ENCODE measurements at regions not wholly inside any gene's neighbourhood (a gene's known extent, or its start where the extent isn't known, plus 50 kb on each side); places are given as distances from the start of the nearest gene placed in this dataset.
"Not testable (repeated sequence)": the region's sequence is repeated elsewhere in the genome, so short reads cannot be mapped to it uniquely, and the experiment has no call there.

GRCh38 chrX:101823236-101823635, 108.6 kb downstream of the ZMAT1 start:
- DNase-seq: no peak

DNA sequence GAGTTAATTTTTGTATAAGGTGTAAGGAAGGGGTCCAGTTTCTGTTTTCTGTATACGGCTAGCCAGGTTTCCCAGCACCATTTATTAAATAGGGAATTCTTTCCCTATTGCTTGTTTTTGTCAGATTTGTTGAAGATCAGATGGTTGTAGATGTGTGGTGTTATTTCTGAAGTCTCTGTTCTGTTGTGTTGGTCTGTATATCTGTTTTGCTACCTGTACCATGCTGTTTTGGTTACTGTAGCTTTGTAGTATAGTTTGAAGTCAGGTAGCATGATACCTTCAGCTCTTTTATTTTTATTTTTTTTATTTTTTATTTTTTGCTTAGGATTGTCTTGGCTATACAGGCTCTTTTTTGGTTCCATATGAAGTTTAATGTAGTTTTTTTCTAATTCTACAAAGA, 114.1 kb downstream of the ZMAT1 start:
- DNase-seq: not testable (repeated sequence)

- no peak for DNase-seq
Observed at GRCh38 chrX:101813200-101813599, 118.6 kb downstream of the ZMAT1 start.

DNA sequence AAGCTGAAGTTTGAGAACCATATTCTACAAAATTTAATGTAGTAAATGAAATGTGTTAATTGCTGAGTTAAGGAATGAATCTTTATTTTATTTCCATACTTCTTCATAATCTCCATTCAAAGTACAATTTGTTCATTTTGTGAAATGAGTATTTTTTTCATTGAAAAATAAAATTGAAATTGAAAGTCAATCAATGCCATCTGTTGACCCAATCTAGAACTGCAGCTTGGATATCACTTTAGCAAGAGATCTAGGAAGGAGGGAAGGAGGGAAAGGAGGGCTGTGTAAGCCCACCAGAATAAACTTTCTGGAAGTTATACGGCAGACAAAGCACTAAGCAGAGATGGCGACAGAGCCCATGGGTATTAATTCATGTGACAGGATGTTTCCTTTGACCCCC, 128.4 kb downstream of the ZMAT1 start:
- DNase-seq: peak; percentile 5

DNA sequence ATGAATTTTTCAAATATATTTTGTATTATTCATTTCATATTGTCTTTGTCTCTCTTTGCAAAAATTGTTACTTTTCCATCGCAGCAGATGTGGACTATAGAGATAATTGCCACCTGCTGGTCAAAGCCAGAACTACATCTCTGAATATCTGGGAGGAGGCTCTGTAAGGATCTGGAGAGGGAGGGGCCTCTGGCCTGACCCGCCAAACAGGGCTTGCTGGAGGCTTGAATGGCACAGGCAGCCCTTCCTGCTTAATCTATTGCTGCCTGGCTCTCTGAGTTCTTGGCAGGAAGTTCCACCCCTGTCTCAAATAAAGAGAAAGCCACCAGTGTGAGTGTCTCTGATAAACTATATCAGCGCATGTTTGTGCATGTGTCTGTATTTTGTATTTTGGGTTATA, 132.4 kb downstream of the ZMAT1 start:
- DNase-seq: peak; percentile 86

- no peak for DNase-seq
Observed at GRCh38 chrX:101787934-101788333, 128.3 kb upstream of the ARMCX2 start.

DNA sequence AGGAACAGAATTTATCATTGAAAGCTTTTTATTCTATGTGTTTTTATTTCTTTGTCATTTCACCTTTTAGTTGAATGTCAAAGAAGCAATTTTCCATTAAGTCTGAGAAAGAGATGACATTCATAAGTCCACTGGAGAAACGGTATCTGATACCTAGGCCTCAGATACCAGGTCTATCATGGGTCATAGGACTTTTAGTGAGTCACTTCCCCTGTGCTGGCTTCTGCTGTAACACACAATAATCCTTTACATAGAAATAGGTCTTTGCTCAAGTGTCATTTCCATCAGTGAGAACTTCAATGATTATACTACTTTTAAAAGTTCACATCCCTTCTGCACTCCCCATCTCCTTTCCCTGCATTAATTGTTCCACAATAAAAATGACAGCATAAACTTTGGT, 125.5 kb upstream of the ARMCX2 start:
- no peak for DNase-seq

GRCh38 chrX:101780421-101780820, 120.8 kb upstream of the ARMCX2 start:
- not testable (repeated sequence) for DNase-seq

- no peak for DNase-seq
Observed at GRCh38 chrX:101774340-101774739, 114.7 kb upstream of the ARMCX2 start.

DNA sequence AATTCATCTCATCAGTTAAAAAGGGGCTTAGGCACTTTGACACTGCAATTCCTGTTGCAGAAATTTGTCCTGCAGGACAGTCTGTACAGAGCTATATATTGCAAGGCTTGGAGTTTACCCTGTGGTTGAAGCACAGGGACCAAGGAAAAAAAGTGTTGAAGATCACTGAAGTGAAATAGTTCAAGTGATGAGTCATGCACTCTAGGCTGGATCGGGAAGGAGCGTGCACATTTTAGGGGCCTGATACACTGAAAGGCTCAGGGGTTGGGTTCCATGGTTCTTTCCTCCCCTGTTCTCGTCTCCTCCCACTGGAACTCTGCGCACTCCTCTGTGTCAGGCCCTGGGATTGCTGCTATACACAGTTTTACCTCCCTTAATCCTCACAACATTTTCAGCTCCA, 104.9 kb upstream of the ARMCX2 start:
- DNase-seq: no peak

GRCh38 chrX:101759000-101759399, 99.3 kb upstream of the ARMCX2 start:
- DNase-seq: peak; percentile 36

DNA sequence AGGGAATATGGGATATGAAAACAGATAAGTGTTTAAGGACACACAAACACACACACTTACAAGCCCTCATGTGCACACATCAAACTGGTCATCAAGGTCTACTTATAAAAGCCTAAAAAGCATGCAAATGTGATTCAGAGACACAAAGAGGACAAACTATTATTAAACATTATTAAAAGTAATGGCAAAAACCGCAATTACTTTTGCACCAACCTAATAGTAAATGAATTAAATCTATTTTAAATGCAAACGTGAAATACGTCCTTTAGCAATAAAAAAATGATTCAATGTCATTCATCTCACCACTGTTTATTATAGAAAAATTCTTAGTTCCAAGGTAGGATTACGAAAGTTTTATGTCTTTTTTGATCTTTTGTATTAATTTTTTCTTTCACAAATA, 91.1 kb upstream of the ARMCX2 start:
- DNase-seq: no peak

- DNase-seq: no peak
Observed at GRCh38 chrX:101749436-101749835, 89.8 kb upstream of the ARMCX2 start.

- DNase-seq: no peak
Observed at GRCh38 chrX:101745046-101745445, 85.4 kb upstream of the ARMCX2 start.

- peak; percentile 2 for DNase-seq
Observed at GRCh38 chrX:101744085-101744484, 84.4 kb upstream of the ARMCX2 start.

- DNase-seq: no peak
Observed at GRCh38 chrX:101740642-101741041, 81.0 kb upstream of the ARMCX2 start.

- DNase-seq: not testable (repeated sequence)
Observed at GRCh38 chrX:101738867-101739266, 79.2 kb upstream of the ARMCX2 start.

GRCh38 chrX:101738411-101738810, 78.8 kb upstream of the ARMCX2 start:
- DNase-seq: not testable (repeated sequence)

DNA sequence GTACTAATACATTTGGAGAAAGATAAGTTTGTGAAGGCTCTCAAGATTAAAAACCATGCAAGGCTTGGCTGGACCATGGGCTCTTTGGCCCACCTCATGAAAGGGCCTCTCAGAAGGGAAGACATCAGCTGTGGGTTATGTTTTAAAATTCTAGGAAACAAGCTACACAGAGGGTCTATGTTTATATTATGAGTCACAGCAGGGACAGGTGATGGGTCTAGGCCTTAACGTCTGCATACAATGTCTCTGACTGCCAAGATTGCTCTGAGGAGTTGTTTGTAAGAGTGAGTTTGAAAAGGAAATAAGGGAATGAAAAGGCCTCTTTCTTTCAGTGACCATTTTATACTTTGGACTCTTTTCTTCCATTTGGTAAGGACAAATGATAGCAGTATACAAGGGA, 77.0 kb upstream of the ARMCX2 start:
- DNase-seq: no peak

- DNase-seq: no peak
Observed at GRCh38 chrX:101732870-101733269, 73.2 kb upstream of the ARMCX2 start.

GRCh38 chrX:101729986-101730385, 70.3 kb upstream of the ARMCX2 start:
- DNase-seq: no peak

Data from muscle of arm (tissue), 1 donor.